ENCODE measurements at regions not wholly inside any gene's neighbourhood (a gene's known extent, or its start where the extent isn't known, plus 50 kb on each side); places are given as distances from the start of the nearest gene placed in this dataset.
A peak's percentile ranks its signal among the peaks of the same experiment; 100 is the strongest.

DNA sequence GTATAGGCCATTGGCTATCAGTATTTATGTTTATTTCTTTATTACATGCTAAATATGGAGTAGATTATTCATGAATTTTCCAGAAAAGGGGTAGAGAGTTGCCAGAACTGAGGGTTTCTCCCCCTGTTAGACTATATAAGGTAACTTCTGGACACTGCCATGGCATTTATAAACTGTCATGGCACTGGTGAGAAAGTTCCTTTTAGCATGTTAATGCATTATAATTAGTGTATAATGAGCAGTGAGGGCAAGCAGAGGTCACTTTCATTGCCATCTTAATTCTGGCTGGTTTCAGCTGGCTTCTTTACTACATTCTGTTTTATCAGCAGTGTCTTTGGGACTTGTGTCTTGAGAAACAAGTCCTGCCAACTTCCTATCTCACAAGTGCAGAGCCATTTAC, 220.0 kb upstream of the CNR1 start:
- DNase-seq (ENCODE audit: low read depth, low spot score): no peak

DNA sequence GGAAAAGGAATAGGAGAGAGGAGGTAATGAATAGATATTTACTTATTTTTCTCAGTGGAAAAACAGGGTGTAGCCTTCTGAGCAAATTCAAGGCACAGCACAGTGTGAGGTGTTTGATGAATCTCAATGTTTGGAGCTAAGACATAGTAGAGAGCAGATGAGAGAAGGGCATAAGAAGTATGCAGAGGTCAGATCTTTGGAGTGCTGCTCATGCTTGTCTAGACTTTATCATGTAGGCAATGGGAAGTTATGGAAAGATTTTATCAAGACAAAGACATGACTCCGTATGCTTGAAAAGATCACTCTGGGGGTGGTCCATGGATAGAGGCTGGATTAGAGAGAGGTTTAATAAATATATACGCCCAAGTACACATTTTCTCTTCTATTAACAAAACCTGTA, 217.0 kb upstream of the CNR1 start:
- DNase-seq (ENCODE audit: low read depth, low spot score): no peak

DNA sequence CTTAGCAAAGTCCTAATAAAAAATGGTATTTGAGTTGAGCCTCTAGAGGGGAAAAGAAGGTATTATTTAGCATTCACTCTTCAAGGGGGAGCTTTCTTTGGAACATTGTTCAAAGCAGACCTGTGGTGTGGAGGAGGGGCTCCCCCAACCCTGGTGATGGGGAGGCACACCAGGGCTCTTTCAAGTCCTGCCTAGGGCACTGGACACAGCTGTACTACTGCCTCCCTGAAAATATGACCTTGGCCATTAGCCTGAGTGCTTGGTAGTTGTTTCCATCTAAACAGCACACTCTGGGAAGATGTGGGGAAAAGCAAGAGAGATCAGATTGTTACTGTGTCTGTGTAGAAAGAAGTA, 215.1 kb upstream of the CNR1 start:
- DNase-seq (ENCODE audit: low read depth, low spot score): no peak

DNA sequence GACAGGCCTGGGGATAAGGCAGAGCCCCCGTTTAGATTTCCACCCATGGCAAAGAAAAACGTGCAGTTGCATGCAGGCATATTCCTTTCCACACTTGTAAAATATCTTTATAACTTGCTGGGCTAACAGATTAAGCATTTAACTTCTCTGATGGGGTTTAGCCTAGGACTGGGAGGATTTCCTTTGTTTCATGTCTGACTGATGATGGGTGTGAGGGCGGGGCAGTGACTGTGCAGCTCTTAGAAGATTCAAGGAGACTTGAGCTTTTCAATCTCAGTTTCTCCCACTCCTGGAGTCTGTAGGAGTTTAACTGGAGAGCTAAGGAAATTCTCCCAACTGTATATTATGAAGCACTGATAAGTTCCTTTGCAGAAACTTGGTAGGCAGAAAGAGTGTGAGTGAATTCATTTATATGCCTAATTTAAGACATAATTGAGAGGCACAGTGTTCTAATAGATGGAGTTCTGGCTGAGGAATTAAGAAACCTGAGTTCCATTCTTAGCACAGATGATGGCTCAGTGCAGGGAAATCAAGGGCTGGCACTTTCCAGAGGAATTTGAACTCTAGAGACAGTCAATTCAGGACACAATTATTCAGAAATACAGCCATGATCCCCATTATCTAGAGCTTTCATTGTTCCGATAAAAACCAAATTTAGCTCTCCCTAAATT, 214.6 kb upstream of the CNR1 start:
- DNase-seq (ENCODE audit: low read depth, low spot score): no peak

DNA sequence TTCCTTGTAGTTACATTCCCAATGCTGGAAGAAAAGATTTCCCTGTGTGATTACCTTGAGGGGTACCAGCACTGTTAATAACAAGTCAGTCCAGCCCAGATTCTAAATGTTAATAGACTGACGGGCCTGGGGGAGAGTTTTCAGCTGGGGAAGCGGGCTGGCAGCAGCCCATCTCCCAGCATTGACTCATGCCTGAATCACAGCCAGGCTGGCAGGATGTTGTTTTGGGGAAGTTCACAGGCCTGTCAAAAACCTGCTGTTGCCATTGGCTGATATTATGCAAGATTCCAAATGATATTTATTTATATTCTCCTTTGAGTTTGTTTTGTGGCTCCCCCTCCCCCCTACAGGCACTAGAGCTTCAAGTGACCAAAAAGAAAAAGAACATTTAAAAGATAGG, 213.9 kb upstream of the CNR1 start:
- peak; percentile 59 for DNase-seq (ENCODE audit: low read depth, low spot score)

DNA sequence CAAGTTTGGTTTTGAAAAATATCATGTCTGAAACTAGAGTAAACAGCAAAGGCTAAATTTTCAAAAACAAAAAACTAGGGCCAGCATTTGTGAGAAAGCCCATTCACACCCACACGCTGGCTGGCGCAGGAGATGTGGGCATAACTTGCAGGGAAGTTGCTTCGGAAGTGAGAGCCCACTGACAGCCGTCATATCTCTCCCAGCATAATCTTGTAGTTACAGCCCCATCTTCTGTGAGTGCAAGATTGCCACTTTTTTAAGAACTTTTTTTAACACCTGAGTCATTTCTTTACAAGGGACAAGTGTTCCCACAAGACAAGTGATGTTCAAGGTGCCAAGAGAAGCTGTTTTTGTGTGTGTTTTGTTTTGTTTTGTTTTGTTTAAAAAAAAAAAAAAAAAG, 212.5 kb upstream of the CNR1 start:
- no peak for DNase-seq (ENCODE audit: low read depth, low spot score)

DNA sequence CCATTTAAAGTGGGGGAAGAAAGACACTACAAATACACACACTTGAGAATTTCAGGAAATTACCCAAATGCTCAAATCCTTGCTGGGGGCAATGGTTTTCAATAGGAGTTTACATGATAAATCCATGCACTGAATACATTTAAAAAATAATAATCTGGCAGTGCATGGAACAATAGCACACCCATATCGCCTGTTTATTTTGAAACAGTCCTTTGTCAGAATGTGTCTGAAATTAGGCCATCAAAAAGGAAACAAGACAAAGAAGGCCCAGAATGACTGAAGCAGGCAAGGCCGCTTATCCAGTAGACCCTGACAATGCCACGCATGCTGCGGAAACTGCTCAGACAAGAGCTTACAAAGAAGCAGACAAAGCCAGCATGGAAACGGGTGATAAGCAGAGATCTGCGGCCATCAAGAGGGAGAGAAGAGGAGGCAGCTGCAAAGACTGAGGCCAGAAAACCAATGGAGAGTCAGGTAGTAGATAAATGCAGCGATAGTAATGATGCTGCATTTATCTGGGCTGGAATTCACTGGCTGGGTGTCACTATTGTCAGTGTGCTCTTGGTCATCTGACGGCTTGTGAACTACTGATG, 211.9 kb upstream of the CNR1 start:
- no peak for DNase-seq (ENCODE audit: low read depth, low spot score)

DNA sequence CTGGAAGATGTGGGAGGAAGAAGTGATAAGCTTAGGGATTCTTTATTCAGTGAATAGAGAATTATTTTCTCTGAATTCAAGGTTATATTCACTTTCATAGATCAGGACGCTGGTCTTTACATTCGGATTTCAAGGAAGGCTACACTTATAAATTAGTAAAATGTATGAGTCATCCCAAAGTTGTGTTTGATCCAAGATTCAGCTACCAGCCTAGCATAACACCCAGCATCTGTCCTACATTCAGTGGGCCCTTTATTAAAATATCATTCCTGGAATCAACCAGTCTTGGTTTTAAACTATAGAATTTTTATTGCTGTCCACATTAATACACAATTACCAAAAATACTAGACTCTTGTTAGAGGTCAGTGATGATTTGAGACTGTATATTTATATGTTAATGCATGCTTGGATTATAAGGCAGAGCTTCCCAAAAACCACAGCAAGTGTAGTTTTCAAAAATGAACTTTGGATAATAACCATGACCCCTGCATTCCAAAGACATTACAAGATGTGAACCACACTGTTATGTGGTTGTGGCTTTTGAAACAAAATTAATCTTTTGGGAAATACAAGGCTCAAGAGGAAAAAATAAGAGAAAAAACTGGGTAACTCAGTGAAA, 210.7 kb upstream of the CNR1 start:
- DNase-seq (ENCODE audit: low read depth, low spot score): peak; percentile 69

DNA sequence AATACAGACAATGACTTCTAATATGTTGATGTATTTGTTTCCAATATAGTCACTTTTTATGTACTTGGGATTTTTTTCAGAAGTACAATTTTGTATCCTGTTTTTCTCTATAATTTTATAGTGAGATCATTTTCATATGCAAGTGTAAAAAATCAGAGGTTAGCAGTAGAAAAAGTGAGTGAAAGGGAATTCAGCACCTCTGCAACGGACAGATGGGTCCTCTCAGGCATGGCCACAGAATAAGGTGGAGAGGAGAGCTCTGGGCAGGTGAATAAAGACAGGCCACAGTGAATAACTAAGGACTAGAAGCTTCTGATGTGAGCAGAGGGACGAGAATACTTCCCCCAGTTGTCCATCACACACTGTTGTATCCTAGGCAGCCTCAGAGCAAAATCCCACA, 210.1 kb upstream of the CNR1 start:
- DNase-seq (ENCODE audit: low read depth, low spot score): no peak

DNA sequence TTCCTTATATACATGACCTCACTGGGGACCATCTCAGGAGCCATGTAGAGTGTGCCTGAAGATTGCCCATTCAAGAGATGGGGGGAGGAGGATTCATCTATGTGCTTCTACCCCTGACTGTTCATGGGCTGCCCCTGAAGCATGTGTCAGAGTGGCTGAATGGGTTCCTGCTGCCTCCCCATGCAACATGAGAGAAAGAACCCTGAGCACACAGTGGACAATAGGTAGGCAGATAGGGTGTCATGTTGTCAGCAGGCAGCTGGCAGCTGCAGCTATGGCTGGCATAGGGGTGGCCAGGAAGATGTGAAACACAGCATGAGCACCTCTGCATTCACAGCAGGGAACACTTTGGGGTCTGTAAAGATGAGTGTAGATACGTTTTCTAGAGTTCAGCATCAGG, 208.4 kb upstream of the CNR1 start:
- DNase-seq (ENCODE audit: low read depth, low spot score): no peak

DNA sequence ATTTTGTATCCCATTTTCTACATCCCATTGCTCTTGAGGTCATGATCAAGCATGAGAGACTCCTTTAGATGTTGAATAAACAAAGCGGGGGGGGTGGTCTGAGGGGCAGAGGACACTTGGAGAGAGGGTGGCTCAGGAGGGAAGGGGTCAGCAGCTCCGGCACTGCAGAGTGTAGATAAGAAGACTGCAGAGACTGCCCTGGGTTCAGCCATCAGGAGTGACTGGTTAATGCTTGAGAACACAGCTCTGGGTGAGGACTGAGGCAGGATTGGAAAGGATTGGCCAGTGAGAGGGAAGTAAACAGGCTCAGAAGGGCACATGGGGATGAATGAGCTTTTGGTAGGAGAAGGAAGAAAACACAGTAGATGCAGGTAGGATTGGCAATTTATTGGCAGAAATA, 205.3 kb upstream of the CNR1 start:
- DNase-seq (ENCODE audit: low read depth, low spot score): no peak

DNA sequence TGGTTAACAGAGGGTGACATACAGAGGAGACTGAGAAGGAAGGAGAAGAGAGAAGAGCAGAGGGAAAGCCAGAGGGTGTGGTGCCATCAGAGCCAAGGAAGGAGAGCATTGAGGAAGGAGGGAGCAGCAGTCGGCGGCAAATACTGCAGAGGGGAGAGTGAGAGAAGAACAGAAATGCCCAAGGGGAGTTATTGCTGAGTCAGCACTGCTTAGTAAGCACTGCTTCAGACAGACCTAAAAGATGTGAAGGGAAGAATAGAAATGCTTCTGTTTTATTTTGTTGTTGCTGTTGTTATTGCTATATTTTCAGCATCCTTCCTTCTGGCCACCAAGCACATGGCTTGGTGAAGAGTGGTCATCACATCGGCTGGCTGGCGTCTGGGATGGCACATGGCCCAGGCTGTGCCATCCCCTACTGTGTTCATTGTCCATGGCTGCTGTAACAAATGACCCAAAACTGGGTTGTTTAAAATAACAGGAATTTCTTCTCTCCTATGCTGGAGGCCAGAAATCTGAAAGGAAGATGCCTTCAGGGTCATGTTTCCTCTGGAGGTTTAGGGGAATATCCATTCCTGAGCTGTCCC, 204.1 kb upstream of the CNR1 start:
- no peak for DNase-seq (ENCODE audit: low read depth, low spot score)

DNA sequence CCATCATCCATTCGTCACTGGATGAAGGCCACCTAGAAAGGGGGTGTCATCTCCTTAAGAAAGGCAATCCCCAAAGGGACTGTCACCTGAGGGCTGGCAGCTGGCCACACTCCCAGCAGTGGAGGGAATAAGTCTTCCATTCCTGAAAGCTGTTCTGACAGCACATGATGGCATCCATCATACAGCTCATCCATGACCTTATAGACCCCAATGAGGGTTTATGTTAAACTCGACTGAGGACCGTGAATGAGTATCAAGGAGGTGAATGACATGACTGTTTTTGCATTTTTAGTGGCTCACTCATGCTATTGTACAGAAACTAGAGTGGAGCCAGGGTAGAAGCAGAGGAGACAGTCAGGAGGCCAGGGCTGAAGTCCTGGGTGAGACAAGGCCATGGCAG, 203.1 kb upstream of the CNR1 start:
- DNase-seq (ENCODE audit: low read depth, low spot score): no peak

DNA sequence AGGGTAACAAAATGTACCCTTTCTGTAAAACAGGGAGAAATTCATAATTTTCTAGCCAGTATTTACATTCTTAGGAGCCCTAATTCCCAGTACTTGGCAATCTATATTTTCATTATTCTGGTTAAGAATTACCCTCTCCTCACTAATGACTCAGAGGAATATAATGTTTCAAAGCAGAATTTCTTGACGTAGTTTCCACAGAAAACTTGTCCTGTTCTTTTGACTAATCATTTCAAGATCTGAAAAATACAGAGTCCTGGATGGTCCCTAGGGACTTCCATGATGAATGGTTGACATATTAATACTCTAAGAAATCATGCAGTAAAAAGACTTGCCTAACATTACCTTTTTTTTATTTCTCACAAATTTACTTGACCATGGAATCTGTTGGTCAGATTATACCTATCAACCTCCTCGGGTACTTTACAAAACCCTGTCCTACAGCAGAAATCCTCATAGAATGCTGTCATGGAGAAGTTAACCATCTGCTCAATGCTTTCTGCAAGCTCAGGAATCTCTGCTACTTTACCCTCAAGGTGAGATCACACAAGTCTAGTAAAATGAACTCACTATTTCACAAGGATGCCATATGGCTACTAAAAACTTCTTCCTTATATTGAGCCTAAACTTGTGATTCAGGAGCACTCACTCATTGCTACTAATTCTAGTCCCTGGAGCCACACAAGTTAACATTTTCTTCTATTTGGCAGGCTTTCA, 202.1 kb upstream of the CNR1 start:
- DNase-seq (ENCODE audit: low read depth, low spot score): peak; percentile 69

DNA sequence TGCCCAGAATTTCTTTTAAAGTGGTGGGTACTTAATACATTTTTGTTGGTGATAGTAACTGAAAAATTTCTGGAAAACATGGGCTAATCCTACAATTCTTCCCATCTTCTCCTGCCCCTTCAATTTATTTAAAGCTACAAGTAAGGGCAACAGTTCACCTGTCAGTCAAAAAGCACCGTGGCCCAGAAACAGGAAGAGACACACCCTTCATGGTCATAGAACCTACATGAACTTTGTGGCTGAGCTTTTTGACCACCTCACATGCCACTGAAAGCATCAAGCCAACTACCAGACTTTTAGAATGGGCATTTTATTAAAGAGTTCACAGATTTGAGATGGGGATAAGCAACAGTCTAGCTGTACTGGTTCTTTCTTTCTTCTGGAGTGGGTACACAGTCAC, 201.1 kb upstream of the CNR1 start:
- no peak for DNase-seq (ENCODE audit: low read depth, low spot score)

DNA sequence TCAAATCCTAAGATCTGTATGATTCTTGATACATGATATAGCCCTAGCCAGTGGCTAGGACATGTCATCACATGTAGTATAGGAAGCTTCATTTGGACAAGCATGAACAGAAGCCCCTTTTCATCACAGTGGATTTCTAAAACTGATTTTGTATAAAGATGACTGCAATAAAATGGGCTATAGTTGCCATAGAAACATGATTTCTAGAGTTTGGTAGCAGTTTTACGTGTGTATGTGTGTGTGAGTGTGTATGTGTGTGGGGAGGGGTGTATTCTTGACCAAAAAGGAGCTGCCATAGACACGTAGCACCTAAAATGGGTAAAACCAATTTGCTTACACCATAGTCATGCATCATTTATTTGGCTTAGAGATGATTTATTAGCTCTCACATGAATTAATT, 200.5 kb upstream of the CNR1 start:
- no peak for DNase-seq (ENCODE audit: low read depth, low spot score)

DNA sequence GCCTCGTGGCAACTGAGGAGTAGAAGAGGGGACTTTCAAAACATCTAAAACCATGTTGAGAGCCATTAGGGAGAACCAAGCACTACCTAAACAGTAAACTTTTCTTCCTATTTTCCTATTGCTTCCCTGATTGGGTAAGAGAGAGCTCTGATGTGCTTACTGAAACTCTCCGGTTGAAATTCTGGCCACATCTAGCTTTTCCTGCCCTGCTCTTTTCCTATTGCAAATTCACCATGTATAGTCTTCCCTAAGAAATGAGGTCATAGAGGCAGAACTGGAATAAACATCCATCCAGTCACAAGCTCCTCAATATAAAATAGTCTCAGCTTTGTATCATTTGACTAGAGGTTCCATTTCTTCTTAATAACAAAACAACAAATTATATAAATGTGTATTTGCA, 199.5 kb upstream of the CNR1 start:
- no peak for DNase-seq (ENCODE audit: low read depth, low spot score)

DNA sequence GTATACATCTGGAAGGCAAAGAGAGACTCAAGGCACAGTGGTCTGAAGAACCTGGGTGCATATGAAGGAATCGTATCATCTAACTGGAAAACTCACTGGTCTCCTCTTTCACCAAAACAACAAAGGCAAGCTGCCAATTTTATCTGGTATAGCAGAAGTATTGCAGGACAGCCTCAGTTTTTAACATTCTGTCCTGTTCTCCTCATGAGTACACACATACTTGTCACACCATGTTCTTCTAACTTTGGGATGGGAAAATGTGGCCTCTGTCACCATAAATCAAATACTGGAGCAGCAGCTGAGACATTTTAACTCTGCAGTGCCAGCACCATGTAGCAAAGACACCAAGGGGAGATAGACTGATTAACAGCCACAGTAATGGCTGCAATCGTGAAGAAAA, 199.1 kb upstream of the CNR1 start:
- no peak for DNase-seq (ENCODE audit: low read depth, low spot score)

DNA sequence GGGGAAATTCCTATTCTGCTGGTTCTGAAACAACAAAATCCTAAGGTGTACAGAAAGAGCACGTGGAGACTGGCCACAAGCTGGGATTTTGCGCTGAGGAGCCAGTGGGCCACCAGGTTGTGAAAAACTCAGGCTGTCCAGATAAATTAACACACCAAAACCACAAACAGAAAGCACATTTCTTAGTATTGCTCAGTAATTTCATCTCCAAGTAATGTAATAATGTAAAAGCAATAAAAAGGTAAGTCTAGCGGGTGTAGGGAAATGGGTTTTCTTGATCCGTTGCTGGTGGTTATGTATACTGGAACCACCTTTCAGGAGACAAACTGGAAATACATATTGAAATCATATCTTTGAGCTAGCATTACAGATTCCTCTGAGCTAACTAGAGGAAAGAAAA, 195.6 kb upstream of the CNR1 start:
- DNase-seq (ENCODE audit: low read depth, low spot score): no peak

DNA sequence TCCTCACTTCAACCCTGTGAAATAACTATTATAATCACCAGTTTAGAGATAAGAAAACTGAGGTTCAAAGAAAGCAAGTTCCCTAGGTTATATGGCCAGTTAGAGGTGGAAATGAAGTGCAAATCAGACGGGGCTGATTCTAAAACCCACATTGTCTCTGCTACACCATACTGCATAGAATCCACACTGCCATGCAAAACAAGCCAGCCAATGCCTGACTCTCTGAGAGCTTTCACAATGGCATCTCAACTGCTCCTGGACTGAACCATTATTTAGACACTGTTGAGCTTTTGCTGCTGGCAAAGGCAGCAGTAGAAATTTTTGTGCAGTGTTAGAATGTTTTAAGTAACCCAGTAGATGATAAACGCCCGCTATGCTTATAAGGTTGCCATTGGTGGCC, 195.2 kb upstream of the CNR1 start:
- no peak for DNase-seq (ENCODE audit: low read depth, low spot score)

DNA sequence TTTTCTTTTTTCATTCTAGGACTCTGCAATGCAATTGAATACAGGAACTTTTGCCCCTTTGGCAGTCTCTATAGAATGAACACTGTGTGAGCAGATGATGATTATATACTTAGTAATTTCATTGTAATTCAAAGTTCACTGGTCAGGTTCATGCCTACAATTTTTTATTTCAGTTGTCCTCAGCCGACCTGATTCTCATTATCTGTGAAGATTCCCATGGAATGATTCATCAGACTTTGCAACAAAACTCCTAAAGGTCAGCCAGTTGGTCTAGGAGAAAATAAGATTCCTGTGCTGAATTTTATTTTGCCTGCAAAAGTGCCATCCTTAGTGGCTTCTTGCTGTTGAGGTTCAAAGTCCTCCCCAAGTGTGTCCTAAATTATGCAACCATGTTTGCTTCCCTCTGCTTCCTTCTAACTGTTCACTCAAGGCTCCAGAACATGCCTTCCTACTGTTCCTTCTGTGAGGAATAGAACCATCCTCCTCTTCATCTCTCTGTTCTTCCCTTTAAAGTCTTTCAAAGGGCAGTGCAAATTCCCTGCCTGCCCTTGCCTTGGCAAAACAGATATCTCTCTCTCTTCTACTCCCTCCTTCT, 194.2 kb upstream of the CNR1 start:
- no peak for DNase-seq (ENCODE audit: low read depth, low spot score)

DNA sequence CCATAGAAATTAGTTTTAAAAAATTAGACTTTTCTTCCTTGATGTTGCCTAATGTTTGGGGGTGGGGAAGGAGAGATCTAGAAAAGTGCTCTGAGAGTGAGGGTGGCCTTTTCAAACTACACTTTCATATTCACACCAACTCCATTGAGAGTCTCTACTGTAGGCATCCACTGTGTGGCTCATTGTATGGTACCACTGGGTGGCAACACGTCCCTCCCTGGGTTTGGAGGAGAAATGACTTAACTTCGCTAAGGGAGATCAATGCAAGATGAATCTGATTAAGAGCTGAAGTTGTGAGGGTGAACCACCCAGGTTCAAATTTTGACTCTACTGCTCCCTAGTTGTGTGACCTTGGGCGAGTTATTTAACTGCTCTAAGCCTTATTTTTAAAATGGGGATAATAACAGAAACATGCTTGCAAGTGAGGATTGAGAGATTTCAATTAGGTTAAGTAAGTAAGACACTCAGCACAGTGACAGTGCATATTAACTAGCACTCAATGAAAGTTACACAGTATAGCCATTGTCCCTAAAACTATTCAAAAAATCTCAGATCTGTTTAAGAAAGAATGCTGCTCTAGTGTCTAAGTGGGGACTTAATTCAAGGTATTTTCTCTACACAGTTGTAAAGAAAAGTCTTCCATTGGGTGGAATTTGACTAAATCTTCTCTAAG, 193.5 kb upstream of the CNR1 start:
- DNase-seq (ENCODE audit: low read depth, low spot score): no peak

Data from smooth muscle cell of the brain vasculature (primary cell).